GM18498 (cell line): ENCODE measurements at regions not wholly inside any gene's neighbourhood (a gene's known extent, or its start where the extent isn't known, plus 50 kb on each side); places are given as distances from the start of the nearest gene placed in this dataset.

Experiments used
- ATAC-seq: cut with Tn5 transposase; IDR thresholded peaks from one replicate; pipeline ENCODE4 v1.9.1; 2021; ENCODE audit warnings: mild to moderate bottlenecking, moderate library complexity; ENCODE audit not compliant: unreplicated experiment

DNA sequence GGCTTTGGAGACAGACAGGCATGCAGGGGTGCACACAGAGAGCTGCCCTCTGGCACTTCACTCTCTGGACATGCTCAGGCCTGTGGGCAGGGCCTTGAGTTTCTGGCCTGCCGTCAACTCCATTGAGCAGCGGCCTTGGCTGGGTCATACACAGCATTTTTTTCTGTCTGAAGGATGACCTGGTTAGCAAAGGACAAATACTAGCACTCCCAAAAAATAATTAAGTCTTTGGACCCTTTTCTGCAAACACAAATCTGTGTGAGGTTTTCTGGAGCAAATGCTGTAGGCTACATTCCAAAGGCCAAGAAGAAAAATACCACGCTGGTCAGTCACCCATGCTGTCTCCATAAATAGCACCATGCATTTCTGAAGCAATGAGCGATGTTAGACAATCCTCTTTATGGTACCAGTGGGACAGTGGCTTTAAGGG, 124.7 kb upstream of the CTAGE1 start:
- ATAC-seq, result no peak

DNA sequence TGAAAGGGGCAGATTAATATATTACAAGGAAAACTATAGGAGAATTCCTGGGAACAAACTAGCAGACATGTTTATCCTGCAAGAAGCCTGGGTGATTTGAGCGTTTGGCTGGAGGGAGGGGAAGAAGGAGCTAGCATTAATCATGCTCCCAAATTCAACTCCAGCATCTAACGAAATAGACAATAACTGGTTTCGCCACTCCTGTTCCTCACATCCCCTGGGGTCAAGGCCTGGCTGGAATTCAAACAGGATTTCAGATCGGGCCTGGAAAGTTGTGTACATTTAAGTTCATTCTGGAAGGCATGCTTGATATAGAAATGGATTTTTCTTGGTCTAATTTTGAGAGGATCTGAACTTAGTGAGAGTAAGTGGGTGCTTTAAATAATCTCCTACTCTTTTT, 126.1 kb upstream of the CTAGE1 start:
- ATAC-seq, result no peak

DNA sequence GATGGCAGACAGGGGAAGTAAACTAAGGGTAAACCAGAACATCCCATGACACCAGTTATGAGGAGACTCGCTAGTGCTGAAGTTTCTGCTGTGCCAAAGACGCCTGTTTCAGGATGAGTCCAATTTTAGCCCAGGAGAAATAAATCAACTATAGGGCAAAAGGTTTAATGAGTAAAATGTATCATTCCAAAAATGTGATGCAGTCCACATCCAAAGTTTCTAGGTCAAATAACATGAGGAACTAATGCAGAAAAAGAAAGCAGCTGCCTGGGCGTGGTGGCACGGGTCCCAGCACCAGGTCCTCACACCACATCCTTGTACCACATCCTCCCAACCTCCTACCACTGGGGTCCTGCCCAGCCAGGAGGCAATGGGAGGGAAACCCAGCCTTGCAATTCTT, 126.9 kb upstream of the CTAGE1 start:
- no peak for ATAC-seq

DNA sequence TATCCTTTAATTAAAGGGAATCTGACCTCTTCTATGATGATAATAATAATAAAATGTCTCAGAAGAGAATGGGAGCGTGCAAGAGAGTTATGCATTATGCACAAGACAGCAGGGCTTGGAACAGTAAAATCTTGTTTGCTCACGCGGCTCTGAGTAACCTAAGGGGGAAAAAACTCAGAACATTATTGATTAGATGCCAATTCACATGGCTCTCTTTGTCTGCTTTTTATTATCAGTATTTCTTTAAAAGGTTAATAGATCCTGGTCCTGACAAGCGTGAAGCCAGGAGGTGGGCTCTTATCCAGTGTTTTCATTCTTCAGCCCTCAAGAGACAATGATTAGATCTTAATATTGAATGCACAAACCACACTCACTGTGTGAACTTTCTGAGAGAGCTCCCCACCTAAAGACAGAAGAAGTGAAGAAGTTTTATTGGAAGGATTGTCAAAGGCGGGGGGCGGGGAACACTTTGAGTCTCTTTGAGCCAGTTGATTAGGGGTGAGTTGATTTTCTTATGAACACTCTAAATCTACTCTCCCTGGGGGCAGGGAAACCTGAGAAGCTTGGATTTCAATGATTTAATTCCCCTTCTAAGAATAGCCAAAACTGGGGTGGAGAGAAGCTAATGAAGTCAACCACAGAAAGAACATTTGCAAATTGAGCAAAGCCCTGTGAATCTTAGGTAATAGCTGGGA, 127.5 kb upstream of the CTAGE1 start:
- ATAC-seq, result no peak

DNA sequence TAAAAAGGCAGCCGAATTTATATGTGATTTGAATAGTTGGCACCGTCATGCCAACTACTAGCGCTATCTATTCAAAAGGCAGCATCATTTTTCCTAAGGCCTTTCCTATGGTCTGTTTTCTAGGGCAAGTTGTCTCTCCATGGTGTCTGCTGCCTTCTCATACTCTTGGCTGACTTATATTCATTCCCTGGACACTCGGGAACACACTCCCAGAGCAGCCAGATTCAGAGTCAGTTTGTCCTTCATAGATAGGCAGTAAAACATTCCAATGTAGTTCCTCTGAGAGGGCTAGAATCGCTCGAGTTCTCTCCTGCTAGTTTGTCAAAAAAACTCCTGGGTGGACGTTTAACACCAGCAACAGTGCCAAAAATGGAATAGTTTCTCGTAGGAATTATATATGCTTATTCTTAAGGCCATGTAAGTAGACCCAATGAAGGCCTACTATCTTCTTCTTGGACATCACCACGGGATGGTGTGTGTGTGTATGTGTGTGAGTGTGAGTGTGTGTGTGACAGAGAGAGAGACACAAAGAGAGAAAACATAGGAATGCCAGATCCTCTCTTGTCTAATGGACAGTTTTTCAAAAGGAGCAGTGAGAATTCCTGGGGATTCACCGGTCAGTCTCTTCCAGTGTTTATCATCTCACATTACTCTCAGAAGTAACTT, 129.3 kb upstream of the CTAGE1 start:
- no peak for ATAC-seq

DNA sequence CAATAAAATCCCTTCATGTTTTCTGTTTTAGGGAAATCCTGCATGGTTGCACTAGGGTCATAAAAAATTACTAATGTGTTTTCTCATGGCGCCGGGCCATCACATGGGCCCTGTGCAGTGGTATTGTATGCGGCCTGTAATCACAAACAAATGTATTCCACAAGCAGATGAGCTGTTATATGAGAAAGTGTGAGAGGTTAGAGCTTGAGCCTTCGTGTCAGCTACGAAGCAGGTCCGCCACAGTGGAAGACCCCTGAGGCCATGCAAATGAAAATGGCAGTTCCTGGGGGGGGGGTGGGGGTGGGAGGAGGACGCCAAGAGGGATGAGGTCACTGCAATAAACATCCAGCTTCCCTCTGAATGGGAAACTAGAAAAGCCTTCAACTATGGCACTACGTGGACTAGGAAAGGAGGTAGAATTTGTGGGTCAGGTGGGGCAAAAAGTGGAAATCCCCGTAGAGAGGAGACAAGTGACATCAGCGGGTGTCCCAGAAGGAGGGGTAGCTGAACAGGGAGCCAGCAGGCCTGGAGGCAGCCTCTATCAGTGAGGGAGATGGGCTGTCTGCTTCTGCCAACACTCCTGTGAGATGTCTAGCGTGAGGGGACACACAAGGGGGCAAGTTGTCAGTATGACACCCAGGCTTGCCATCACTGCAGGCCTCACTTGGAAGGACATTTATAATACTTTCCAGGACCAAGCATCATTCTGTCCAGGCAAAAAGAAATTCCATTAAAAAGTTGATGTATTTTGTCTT, 130.3 kb upstream of the CTAGE1 start:
- ATAC-seq, result no peak

DNA sequence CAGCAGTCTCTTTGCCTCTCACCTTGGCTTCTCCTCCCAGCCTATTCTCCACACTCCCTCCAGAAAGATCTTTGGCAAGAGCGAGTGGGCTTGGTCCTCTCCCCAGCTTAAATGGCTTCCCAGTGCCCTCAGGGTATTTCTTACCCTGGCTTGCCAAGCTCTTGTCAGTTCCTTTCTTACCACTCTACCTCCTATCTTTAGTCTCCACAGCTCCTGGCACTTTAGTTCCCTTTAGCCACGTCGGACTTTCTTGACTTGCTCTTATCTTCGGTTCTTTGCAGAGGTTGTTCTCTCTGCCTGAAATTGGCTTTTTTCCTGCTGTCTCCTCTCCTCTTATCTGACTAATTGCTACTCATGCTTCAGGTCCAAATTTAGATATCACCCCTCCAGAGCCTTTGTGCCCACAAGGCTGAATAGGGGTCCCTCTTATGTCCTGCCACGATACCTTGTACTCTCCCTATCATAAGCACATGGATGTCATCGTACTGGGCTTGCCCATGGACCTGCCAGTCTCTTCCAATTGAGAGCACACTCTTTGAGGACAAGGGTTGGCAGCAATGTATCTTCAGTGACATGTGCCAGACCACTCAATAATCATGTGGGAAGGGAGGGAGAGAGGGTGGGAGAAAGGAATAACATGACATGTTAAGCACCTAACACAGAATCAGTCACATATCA, 131.7 kb upstream of the CTAGE1 start:
- ATAC-seq, result no peak

DNA sequence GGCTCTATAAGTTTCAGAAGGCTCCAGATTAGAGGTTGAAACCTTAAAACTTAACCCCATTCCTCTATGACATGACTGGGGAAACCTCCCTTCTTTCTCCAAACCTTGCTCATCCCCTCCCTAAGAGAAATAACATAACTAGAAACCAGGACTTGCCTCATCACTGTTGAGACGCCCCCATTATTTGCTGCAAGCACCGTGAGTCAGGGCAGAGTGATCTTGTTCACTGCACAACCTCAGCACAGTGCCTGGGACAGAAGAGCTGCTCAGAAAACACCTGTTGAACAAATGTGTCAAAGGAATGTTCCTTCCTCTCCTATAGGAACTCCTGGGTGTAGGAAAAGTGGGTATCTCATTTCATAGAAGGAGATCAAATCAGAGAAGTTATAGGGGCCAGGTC, 132.7 kb upstream of the CTAGE1 start:
- ATAC-seq, result no peak

DNA sequence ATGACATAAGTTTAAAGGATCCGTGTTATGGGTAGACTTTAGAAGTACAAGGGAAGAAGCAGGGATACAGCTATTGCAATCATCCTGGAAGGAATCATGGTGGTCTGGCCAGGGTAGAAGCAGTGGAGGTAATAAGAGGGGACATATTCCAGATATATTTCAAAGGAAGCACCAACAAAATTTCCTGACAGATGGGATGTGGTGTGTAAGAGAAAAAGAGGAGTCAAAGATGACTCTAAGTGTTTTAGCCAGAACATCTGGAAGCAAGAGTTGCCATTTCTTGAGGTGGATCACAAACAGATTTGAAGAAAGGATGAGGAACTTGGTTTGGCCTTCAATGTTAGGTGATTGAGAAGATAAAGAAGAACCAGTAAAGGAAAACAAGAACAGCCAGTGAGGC, 133.1 kb upstream of the CTAGE1 start:
- ATAC-seq, result no peak

DNA sequence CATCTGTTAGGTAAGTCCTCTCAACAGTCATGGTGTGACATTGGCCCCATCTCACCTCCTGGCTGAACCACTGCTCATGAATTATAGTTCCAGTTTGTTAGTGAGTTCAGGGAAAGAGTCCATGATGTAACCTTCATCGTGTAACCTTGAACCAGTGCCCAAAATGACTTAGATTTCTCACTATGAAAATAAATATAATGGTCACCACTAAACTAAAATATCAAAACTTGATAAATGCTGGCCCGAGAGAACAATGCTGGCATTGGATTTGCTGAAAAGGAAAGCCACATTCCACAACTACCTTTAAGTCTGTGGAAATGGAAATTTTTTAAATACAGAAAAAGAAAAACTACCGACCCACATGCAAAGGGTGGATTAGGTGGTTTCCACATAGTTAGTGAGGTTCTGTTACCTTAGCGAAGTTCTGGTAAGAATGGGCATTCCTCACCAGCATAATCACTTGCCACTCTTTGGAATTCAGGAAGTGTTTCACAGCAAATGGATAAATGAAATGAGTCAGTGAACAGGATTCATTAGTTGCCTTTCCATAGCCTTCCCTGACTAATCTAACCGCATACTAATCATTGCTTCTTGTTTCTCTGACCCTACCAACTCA, 133.9 kb upstream of the CTAGE1 start:
- ATAC-seq, result no peak

DNA sequence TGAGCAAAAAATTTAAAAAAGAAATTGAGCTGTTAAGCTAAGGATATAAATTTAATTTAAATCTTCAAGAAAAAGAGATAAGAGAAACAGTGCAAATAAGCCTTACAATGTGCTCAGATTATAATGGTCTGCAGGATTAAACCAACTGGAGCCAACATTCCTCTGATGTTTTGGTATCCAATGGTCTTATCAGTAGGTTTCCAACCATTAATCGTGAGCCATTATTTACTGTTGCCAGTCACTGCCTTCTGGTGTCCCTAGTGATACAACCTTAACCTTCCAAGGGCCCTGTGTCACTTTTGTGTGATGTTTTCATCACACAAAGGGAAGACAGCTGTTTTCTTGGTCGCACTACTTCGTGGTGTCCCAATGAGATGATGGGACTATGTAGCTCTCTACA, 134.5 kb upstream of the CTAGE1 start:
- no peak for ATAC-seq

DNA sequence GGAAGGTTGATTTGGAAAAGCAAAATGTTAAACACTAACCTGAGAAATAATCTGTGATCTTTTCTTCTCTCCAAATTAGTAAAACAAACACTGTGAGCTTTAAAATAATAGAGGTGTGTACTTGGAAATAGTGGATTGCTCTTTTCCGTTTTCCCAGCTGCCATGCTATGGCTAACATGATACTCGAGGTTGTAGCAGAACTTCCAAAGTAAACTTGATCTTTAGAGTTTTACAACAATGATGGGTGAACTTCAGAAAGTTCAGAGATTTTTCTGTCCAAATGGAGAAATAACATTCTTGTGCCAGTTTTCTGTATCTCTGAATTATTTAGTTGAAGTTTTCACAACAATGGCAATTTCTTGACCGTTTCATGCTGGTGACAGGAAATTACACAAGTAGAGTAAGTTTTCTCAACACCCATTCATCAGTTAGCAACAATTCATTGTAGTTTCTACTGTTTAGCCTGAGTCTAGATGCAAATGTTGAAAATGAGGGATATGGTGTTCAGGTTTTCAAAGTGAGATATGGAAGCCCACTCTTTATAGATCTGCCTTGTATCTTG, 135.3 kb upstream of the CTAGE1 start:
- ATAC-seq, result no peak

DNA sequence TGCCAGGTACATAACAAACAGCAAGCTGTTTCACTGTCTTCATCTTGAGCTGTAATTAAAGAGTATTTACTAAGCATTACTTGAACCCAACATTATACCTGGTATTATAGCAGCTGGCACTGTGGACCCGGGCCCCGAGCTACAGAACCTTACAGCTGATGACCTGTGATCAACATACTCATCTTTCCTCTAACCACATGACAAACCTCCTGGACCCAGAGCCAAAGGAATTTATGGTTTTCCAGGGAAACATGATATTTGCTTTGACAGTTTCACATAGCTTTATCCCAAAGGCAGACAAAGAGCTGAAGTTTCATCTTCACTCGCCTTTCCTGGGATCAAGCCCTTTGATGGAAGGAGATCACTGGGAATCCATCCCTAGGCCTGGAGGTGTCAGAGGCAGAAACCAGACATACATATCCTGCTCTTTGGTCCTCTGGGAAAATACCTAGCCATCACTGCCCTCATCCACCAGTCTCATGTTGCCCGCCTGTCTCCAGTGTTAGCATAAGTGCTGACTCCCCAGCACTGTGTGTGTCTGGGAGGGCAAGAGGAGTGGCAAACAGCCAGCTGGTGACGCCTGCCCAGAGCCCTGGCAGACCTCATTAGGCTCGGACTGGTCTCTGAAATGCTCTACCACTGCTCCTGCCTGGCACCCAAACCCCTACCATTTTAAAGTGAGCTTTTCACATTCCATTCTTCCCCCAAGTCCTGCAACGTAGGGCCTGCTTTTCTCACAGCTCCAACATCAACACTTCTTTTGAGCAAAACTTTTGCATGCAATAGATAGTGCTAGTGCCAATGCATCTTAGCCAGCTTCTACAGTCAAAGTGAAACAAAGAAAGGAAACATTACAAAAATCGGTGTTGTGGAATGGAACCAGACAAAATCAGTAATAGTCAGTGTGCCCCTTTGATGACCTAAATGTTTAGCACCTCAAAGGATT, 138.8 kb upstream of the CTAGE1 start:
- no peak for ATAC-seq

DNA sequence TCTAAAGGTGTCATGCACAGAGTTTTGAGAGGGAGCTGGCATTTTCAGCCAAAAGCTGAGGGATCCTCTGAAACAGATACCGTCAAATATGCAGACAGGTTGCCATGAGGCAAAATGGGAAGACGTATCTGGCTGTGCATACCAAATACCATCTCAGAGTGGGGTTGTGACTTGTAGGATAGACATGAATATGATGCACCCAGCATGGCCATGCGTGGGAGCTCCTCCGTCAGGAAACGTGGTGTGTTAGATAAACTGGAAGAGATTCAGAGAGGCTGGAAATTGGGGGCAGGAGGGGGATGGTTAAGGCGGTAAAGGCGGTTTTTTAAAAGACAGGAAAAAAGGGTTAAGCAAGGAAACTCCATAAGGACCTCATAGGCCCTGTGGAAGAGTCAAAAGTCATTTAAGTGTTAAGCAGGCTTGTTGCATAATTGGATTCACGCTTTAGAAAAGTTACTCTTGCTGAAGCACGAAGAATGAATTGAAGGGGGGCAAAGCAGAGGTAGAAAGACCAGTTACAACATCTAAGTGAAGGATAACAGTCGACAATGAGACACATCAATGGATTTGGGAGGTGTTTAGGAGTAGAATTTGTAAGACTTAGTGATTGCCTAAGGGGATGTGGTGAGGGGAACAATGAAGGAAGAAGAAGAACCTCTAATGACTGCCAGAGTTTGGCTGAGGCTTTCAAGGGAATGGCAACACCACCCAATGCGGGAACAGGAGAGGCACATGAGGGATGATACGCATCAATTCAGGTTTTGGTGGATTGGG, 139.6 kb upstream of the CTAGE1 start:
- no peak for ATAC-seq

DNA sequence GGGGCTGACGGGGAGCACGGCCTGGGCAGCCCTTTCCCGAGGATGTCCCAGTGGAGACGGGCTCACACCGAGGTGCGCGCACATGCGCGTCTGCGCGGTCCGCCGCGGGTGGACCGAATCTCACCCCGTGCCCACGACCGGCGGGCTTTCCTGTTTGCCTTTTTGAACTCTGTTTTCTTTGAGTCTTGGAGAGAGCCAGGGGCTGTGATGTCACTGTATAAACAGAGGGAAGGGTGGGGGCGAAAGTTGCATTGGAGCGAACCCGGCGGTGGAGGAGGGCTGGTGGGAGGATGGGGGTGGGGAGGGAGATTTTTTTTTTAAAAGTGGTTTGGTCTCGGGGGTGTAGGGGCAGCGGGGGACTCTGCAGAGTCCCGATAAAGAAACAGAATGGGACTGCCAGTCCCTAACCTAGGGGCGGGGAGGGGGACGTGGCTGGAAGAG, 141.2 kb upstream of the CTAGE1 start:
- ATAC-seq, result no peak

DNA sequence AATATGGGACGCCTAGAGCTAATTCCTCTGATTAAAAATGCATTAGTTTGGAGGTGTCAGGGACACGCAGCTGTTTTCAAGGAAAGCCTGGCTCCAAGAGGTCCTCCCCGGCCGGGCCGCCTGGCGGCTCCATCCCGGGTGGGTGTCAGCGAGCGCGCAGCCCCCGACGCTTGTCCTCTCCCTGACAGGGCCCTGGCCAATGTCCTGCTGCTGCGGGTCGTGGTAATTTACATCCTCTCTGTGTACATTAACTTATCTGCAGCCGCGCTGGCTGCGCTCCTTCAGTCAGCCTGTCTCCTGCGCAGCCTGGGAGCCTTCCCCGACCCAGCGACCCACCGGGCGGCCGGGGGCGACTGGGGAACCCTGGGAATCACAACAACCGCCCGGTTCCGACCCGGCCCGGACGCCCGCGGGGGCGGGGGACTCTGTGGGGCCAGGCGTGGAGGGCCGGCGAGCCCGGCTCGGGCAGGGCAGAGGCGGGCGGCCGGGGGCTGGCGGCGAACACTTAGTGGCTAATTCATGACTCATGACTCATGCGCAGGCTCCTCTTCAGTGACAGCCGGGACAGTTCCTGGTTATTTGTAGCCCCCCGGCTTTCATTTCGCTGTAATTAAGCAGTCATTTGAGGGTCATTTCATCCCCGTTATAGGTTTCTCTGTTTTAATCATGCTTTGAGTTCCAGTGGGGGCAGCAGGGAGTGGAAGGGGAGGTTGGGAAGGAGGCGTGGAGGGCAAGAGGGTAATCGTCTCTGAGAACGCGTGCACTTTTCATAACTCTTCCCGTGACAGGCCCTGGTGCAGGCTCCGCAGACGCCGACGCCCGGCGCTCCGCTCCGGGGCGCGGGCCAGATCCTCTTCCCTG, 141.9 kb upstream of the CTAGE1 start:
- no peak for ATAC-seq

DNA sequence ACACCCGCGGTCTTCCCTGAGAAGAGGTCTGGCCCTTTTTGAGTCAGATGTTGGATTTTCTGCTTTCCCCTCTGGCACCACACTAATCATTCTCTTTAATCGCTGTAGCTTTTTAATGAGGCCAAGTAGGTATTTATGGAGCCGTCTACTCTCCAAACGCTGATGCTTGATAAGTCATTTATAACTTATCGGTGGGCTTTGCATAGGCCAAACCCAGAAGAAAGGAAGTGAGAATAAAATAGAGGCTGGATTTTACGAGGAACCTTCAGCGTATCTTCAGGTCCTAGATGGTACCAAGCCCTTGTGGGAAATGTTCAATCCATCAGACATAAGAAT, 142.5 kb upstream of the CTAGE1 start:
- no peak for ATAC-seq

DNA sequence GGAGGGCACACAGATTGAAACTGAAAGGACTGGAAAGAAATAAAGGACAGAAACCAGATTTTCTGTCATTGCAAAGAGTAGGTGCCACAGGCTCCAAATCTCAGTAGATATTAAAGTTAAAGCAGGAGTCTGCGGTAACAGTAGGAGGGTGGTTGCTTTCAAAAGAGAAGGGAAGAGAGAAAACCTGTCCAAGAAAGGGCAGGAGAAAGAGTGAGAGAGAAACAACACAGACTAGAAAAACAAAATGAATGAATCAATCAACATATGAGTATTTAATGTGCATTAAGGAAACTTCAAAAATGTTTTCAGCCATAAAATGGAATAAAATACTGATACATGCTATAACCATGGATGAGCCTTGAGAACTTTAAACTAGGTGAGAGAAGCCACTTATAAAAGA, 143.1 kb upstream of the CTAGE1 start:
- ATAC-seq, result no peak
